ENCODE measurements at regions not wholly inside any gene's neighbourhood (a gene's known extent, or its start where the extent isn't known, plus 50 kb on each side); places are given as distances from the start of the nearest gene placed in this dataset.

GRCh38 chr18:2254977-2255376 lies 316.3 kb downstream of the METTL4 start:
- Mint-ChIP-seq H3K27me3 (no peaks in the 10 kb centered on the region), H3K9me3 (no peaks in the 10 kb centered on the region), H3K4me1 (no peaks in the 10 kb centered on the region), H3K4me3 (no peak overlapping the region), H3K36me3 (ENCODE audit: low read depth) (no peaks in the 10 kb centered on the region), H3K27ac (no peak overlapping the region)
- DNase-seq, result no peak
- ChIA-PET CTCF (no interaction called here), POLR2A (no interaction called here)

- ChIA-PET CTCF (no interaction called here), POLR2A (no interaction called here)
- no peak for DNase-seq
- no peak overlapping the region for H3K4me3 Mint-ChIP-seq
- H3K9me3 Mint-ChIP-seq, result no peaks in the 10 kb centered on the region
- no peak overlapping the region for H3K27ac Mint-ChIP-seq
- no peaks in the 10 kb centered on the region for H3K27me3 Mint-ChIP-seq
- H3K4me1 Mint-ChIP-seq, result no peaks in the 10 kb centered on the region
- no peaks in the 10 kb centered on the region for H3K36me3 Mint-ChIP-seq (ENCODE audit: low read depth)
Measured at GRCh38 chr18:2256577-2256976, 314.7 kb downstream of the METTL4 start.

- DNase-seq, result no peak
- H3K4me1 Mint-ChIP-seq, result no peaks in the 10 kb centered on the region
- POLR2A ChIA-PET, result no interaction called here
- no peaks in the 10 kb centered on the region for H3K36me3 Mint-ChIP-seq (ENCODE audit: low read depth)
- no peak overlapping the region for H3K27ac Mint-ChIP-seq
- CTCF ChIA-PET, result no interaction called here
- H3K9me3 Mint-ChIP-seq, result no peaks in the 10 kb centered on the region
- no peak overlapping the region for H3K4me3 Mint-ChIP-seq
- H3K27me3 Mint-ChIP-seq, result no peaks in the 10 kb centered on the region
Measured at GRCh38 chr18:2258954-2259353, 312.4 kb downstream of the METTL4 start.

- CTCF ChIA-PET, result no interaction called here
- no peak for DNase-seq
Measured at GRCh38 chr18:2263303-2263890, 307.9 kb downstream of the METTL4 start.

GRCh38 chr18:2274613-2275012 lies 296.7 kb downstream of the METTL4 start:
- Mint-ChIP-seq H3K27me3 (peaks cover 5% of the 10 kb centered on the region), H3K9me3 (no peaks in the 10 kb centered on the region), H3K4me3 (no peak overlapping the region), H3K4me1 (no peaks in the 10 kb centered on the region), H3K36me3 (ENCODE audit: low read depth) (no peaks in the 10 kb centered on the region), H3K27ac (no peak overlapping the region)
- POLR2A ChIA-PET, result no interaction called here
- DNase-seq, result no peak
- CTCF ChIA-PET, result no interaction called here

More at GRCh38 chr18:2263303-2263890, 307.9 kb downstream of the METTL4 start:
- Mint-ChIP-seq H3K27ac (no peak overlapping the region), H3K27me3 (peaks cover 5% of the 10 kb centered on the region), H3K36me3 (ENCODE audit: low read depth) (no peaks in the 10 kb centered on the region), H3K9me3 (no peaks in the 10 kb centered on the region), H3K4me1 (no peaks in the 10 kb centered on the region), H3K4me3 (no peak overlapping the region)
- POLR2A ChIA-PET, result no interaction called here

GRCh38 chr18:2281086-2281485 lies 290.2 kb downstream of the METTL4 start:
- DNase-seq, result no peak
- Mint-ChIP-seq H3K27ac (no peak overlapping the region), H3K36me3 (ENCODE audit: low read depth) (no peaks in the 10 kb centered on the region), H3K4me1 (no peaks in the 10 kb centered on the region), H3K27me3 (no peaks in the 10 kb centered on the region), H3K9me3 (no peaks in the 10 kb centered on the region), H3K4me3 (no peak overlapping the region)
- CTCF ChIA-PET, result no interaction called here
- POLR2A ChIA-PET, result no interaction called here

GRCh38 chr18:2281523-2282199 lies 289.6 kb downstream of the METTL4 start:
- Mint-ChIP-seq H3K4me1 (no peaks in the 10 kb centered on the region), H3K36me3 (ENCODE audit: low read depth) (no peaks in the 10 kb centered on the region), H3K9me3 (no peaks in the 10 kb centered on the region), H3K4me3 (no peak overlapping the region), H3K27me3 (no peaks in the 10 kb centered on the region), H3K27ac (no peak overlapping the region)
- DNase-seq, result no peak
- CTCF ChIA-PET, result no interaction called here
- POLR2A ChIA-PET, result no interaction called here

GRCh38 chr18:2293109-2293839 lies 278.0 kb downstream of the METTL4 start:
- Mint-ChIP-seq H3K4me1 (no peaks in the 10 kb centered on the region), H3K27me3 (peaks cover 4% of the 10 kb centered on the region), H3K27ac (no peak overlapping the region), H3K36me3 (ENCODE audit: low read depth) (no peaks in the 10 kb centered on the region), H3K4me3 (no peak overlapping the region), H3K9me3 (no peaks in the 10 kb centered on the region)
- ChIA-PET POLR2A (no interaction called here), CTCF (no interaction called here)
- no peak for DNase-seq

GRCh38 chr18:2301316-2301715 lies 270.0 kb downstream of the METTL4 start:
- Mint-ChIP-seq H3K4me3 (no peak overlapping the region), H3K27ac (no peak overlapping the region), H3K4me1 (no peaks in the 10 kb centered on the region), H3K36me3 (ENCODE audit: low read depth) (no peaks in the 10 kb centered on the region), H3K9me3 (no peaks in the 10 kb centered on the region), H3K27me3 (peaks cover 19% of the 10 kb centered on the region)
- no peak for DNase-seq
- ChIA-PET CTCF (no interaction called here), POLR2A (no interaction called here)

- no peaks in the 10 kb centered on the region for H3K36me3 Mint-ChIP-seq (ENCODE audit: low read depth)
- no peak overlapping the region for H3K27ac Mint-ChIP-seq
- no peak for DNase-seq
- H3K4me3 Mint-ChIP-seq, result no peak overlapping the region
- H3K4me1 Mint-ChIP-seq, result no peaks in the 10 kb centered on the region
- POLR2A ChIA-PET, result no interaction called here
- no peaks in the 10 kb centered on the region for H3K9me3 Mint-ChIP-seq
- H3K27me3 Mint-ChIP-seq, result peaks cover 23% of the 10 kb centered on the region
- CTCF ChIA-PET, result no interaction called here
Measured at GRCh38 chr18:2302012-2302411, 269.3 kb downstream of the METTL4 start.

GRCh38 chr18:2302628-2303516 lies 268.4 kb downstream of the METTL4 start:
- no peaks in the 10 kb centered on the region for H3K4me1 Mint-ChIP-seq
- peaks cover 26% of the 10 kb centered on the region for H3K27me3 Mint-ChIP-seq
- H3K4me3 Mint-ChIP-seq, result no peak overlapping the region
- CTCF ChIA-PET, result no interaction called here
- no peaks in the 10 kb centered on the region for H3K36me3 Mint-ChIP-seq (ENCODE audit: low read depth)
- no peaks in the 10 kb centered on the region for H3K9me3 Mint-ChIP-seq
- no peak overlapping the region for H3K27ac Mint-ChIP-seq
- no peak for DNase-seq
- POLR2A ChIA-PET, result no interaction called here

- Mint-ChIP-seq H3K4me3 (no peak overlapping the region), H3K36me3 (ENCODE audit: low read depth) (no peaks in the 10 kb centered on the region), H3K27ac (no peak overlapping the region), H3K4me1 (no peaks in the 10 kb centered on the region), H3K9me3 (no peaks in the 10 kb centered on the region), H3K27me3 (peaks cover 34% of the 10 kb centered on the region)
- DNase-seq, result no peak
- POLR2A ChIA-PET, result no interaction called here
- CTCF ChIA-PET, result no interaction called here
Measured at GRCh38 chr18:2303517-2304238, 267.6 kb downstream of the METTL4 start.

Data from activated CD4-positive, alpha-beta memory T cell treated with anti-CD3 and anti-CD28 coated beads, Interleukin-2, amount 10 ng/mL, durations not matched to agents 7 days and 5 days (primary cell).